HCEC 1CT (cell line): ENCODE measurements at regions not wholly inside any gene's neighbourhood (a gene's known extent, or its start where the extent isn't known, plus 50 kb on each side); places are given as distances from the start of the nearest gene placed in this dataset.
"Not testable (repeated sequence)": the region's sequence is repeated elsewhere in the genome, so short reads cannot be mapped to it uniquely, and the experiment has no call there.

Experiments
- DNase-seq: peaks from one replicate; pipeline ENCODE4 v3.0.0-alpha.2; 2017

DNA sequence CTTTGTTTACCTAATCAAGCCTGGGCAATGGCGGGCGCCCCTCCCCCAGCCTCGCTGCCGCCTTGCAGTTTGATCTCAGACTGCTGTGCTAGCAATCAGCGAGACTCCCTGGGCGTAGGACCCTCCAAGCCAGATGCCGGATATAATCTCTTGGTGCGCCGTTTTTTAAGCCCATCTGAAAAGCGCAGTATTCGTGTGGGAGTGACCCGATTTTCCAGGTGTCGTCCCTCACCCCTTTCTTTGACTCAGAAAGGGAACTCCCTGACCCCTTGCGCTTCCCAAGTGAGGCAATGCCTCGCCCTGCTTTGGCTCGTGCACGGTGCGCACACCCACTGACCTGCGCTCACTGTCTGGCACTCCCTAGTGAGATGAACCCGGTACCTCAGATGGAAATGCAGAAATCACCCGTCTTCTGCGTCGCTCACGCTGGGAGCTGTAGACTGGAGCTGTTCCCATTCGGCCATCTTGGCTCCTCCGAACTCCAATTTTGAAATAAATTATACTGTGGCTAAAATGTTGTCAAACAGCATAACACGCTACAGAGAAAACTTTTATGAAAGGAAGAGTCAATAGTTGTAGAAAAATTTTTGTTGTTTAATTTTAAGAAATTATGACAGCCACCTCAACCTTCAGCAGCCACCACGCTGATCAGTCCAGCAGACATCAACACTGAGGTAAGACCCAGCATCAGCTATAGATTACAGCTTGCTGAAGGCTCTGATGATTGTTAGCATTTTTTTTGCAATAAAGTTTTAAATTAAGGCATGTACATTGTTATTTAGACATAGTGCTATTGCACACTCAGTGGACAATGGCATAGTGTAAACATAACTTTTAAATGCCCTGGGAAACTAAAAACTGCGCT is 384.7 kb upstream of the DEPDC1 start:
- not testable (repeated sequence) for DNase-seq

DNA sequence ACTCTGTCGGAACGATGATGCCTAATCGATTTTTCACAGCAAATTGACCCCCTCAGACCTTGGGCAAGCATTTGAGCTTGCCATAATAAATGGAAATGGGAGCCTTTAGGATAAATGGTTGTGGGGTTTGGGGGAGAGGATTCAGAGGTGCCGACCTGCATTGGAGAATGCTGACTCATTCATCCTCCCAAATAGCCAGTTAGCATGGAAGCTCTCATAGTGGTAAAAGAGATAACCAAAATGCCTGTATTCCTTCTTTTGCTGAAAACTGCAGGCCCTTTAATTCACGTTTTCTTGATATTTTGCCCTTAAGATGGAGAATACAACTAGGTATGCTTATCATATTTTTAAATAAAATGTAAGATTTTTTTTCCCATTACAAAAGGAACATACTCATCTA is 392.6 kb upstream of the DEPDC1 start:
- DNase-seq: no peak

DNA sequence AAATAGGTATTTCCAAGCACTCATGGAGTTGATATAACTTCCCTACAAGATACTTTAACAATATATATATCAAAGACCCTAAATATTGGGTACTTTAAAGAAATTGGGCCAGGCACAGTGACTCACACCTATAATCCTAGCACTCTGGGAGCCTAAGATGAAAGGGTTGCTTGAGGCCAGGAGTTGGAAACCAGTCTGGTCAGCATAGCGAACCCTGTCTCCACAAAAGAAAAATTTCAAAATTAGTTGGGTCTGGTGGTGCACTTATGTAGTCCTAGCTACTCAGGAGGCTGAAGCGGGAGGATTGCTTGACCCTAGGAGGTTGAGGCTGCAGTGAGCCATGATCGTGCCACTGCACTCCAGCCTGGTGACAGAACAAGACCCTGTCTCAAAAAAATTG is 393.9 kb upstream of the DEPDC1 start:
- no peak for DNase-seq

DNA sequence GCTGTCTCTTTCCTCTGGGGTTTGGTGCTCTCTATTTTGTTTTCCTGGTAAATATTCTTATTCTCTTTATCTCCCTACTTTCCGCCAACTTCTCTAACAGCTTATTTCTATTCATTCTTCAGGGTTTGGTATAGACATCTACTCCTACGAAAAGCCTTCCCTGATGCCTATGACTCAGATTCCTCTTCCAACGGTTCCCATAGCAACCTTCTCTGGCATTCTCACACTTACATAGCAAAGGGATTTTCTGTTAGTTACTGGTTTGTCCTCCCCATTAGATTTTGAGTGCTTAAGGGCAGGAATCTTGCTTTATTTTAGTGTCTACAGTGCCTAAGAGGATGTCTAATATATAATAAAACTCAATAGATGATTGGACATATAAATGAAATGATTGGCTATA is 407.6 kb upstream of the DEPDC1 start:
- DNase-seq: no peak

DNA sequence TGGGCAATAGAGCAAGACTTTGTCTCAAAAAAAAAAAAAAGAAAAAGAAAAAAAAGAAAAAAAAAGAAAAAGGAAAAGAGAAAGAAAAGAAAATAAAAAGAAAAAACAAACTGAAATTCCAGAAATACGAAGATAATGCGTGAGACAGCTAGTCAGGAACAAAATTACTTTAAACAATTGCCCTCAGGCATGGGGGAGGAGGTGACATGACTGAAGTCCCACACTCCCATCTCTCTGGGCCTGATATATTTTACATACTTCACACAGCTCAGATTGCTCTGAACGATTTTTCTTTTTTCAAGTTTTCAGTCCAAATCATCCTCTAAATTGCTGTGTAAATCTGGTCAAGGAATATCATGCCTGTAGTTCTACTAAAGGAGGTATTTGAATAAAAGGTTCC is 409.5 kb upstream of the DEPDC1 start:
- DNase-seq: no peak

DNA sequence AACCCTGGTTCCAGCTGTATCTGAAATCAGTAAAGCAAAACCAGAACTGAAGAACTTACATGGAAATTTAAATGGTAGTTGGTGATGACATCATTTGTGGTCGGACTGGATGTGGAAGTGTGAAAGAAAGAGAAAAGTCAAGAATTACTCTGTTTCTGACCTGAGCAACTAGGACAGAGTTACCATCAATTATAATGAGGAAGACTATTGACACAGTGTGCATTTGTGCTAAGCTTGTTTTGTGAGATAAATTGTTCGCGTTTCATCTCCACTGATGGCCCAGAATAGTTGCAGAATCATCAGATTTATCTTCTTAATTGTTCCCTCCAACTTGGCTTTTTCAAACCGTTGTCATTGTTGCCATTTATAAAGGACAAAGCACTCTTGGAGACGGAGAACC is 410.6 kb upstream of the DEPDC1 start:
- DNase-seq: no peak

DNA sequence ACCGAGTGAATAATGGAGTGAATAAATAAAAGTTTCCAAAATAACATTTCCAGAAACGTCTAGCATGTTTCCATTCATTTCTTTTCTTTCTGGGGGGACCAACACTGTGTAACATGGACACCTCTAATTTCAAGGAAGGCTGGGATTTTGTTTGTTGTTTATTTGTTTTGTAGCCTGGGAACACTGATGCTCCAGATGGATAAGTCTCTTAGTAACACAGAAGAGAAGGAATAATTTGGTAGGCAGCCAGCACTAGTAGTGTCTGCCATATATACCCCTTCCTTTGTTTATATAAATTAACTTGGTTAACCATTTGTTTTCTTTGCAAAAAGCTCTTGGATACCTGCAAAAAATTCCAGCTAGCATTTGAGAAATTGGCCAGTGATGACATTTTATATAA is 411.4 kb upstream of the DEPDC1 start:
- DNase-seq: no peak

DNA sequence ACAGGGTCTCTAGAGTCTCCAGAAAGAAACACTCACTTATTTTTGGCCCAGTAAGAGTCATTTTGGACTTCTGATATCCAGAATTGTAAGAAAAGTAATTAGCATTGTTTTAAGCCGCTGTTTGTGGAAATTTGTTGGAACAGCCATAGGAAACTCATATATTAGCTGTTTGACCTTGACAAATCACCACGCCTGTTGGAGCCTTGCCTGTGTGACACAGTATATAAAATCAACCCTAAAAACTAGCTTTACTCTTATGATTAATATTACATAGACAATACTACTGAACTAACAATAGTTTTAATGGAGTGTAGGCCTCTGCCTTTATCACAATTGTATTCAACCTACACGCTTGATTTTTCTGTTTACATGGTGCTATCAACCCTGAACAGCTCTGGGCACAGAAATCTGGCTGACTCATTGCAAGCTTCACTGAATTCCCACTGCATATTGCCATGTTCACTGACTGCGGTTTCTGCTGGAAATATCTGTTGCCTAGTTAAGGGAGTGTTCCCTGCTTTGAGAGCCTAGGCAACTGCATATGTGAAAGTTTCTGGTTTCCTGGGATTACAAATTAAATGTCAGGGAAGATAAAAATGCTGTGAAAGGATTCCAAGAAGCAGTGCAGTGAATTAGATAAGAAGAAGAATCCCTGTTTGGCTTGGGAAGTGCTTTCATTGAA is 419.5 kb upstream of the DEPDC1 start:
- no peak for DNase-seq

DNA sequence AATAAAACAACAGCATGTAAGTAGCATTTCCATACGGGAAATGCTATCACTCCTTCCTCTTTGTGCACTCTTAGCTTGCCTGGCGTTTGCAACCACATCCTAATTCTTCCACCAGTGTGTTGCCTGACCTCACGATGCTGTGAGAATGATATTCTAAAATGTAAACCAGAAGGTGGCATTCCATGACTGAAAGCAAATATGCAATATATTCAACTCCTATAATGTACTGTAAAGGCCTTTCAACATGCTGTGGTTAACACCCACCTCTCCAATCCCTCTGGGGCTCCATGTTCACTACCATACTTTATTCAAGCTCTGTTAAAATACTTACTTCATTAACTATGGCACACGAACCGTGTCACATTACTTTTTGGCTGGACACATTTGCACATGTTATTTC is 420.6 kb upstream of the DEPDC1 start:
- no peak for DNase-seq

DNA sequence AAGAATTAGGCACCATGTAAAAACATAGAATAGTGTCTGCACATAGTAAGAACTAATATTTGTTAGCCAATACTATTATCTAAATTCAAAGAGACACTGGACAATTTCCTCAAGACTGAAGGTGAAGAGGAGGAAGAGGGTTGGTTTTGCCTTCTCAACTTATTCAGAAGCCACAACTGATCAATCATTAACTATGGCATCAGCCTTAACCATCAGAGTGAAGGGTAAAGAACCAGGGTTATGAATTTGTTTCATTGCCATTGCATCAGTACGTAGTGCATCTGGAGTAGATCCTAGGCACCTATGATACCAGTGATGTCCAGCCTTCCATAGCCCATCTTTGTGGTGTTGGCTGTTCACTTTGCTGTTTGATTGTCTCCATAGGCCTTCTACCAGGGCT is 421.7 kb upstream of the DEPDC1 start:
- no peak for DNase-seq

DNA sequence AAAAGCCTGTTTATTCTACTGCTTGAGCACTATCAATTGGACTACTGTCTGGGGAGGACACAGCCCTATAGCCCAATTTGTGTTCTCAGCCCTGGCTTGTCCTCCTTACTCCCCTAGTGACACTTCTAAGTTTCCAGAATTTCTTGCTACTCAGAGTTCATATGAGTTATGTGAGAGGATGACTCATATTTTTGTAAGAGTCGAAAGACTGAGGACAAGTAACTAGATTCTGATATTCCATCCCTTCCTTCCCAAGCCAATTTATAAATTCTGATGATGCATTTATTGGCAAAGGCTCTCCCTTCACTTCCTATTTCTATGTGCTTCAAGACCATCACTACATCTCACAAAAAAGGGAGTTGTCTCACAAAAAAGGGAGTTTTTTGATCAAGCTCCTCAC is 422.2 kb upstream of the DEPDC1 start:
- no peak for DNase-seq

DNA sequence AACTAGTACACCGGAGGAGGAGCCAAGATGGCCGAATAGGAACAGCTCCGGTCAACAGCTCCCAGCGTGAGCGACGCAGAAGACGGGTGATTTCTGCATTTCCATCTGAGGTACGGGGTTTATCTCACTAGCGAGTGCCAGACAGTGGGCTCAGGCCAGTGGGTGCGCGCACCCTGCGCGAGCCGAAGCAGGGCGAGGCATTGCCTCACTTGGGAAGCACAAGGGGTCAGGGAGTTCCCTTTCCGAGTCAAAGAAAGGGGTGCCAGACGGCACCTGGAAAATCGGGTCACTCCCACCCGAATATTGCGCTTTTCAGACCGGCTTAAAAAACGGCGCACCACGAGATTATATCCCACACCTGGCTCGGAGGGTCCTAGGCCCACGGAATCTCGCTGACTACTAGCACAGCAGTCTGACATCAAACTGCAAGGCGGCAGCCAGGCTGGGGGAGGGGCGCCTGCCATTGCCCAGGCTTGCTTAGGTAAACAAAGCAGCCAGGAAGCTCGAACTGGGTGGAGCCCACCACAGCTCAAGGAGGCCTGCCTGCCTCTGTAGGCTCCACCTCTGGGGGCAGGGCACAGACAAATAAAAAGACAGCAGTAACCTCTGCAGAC is 426.7 kb upstream of the DEPDC1 start:
- DNase-seq: not testable (repeated sequence)

DNA sequence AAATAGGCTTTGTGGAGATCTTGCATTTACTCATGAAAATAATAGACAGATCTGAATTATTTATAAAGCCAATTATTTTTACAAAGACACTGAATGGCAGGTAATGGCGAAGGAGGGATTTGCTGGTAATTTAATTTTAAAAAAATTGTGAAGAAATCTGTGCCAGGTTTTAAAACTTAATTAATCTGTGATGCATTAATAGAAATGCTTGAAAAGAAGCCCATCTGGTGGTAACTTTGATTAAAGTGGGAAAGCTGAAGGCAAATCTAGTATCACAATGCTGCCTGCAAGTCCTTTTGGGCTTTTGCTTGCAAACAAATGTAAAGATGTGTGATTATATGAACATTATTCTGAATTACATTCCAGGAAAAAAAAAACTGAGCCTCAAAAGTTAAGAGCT is 433.2 kb upstream of the DEPDC1 start:
- no peak for DNase-seq

DNA sequence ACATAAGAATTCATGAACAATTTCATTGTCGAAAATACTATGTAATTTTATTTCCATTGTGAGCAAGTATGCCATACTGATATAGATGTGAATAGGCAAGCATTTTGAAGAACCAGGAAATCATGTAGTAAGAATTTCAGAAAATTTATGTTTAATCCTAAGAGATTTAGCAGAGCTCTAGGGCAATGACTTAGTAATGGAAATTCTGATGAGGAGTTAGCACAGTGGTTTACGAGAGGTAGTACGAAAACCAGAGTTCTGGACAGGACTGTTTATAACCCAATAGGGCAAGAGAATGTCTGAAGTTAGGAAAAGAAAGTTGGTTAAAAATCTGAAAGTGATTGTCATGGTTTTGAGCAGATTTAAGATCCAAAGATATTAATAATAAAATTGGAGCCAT is 439.6 kb upstream of the DEPDC1 start:
- DNase-seq: no peak

DNA sequence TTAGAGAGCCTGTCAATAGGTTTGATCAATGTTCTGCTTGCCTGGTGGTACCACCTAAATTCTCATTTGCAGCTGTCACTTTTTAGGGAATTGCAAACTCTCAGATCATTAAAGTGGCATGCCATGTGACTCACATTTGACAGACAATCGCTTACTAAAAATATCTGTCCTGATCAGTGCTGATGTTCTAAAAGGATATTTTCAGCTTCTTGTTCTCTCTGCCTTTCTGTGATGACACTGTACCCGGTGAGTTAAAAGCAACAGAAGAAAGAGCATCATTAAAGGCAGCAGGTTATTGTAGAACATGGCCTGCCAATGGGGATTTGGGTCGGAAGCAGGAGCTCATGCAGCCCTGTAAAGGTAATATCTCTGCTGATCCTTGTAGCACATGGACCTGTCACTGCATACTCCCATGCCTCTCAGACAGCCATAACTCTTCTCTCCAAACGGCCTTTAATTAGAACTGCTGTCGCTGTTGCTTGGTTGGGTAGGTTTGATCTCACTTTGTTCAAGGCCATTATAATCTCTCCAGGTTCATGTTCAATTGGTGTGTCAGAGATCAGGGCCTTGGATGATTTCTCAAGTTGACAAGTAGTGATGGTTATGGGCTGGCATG is 441.3 kb upstream of the DEPDC1 start:
- DNase-seq: no peak

DNA sequence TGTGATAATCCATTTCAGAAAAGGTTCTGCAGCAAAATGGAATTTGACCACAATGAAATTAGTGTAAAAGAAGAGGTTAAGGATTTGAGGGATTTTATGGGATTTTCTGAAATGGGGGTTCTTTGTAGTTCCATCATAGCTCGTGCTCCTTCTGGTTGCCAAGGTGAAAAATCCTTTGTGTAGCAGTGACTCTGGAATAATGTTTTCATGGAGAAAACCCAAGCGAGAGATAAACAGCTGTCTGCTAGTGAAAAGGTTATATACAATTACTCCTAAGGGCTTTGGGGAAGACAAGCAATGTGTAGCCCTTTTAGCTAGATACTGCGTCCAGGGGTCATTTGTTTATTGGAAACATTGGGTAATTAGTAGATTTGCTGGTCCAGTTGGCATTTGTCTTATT is 453.2 kb upstream of the DEPDC1 start:
- no peak for DNase-seq

DNA sequence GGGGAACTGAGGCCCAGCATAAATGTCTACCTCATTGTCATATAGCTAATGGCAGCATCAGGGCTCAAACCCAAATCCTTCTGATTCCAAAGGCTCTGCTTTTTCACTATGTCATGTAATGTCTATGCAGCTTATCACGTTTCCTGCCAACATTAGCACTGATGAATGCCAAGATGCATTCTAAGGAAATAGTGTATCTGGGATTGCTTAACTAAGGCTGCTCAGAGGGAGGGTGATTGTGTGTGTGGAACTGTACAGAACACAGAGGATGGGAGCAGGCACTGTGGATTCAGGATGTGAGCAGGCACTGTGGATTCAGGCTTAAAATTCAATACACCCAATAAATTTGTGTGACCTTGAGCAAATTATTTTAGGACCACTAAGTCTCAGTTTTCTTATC is 456.4 kb upstream of the DEPDC1 start:
- no peak for DNase-seq

DNA sequence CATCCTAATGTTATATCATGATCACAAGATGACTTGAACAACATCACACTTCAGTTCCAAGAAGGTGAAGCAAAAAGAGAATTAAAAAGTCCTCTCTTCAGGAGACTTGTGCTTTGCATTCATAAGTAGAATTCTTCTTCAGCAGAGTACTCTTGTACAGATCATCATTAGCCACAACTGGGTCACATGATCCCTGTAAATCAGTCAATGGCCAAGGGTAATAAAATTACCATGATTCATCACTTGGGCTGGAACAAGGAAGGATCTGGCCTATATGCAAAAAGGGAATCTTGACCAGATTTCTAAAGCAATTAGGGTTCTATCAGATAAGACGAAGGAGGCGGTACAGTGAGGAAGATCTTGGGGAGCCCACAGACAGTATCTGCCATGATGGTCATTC is 458.0 kb upstream of the DEPDC1 start:
- DNase-seq: no peak

DNA sequence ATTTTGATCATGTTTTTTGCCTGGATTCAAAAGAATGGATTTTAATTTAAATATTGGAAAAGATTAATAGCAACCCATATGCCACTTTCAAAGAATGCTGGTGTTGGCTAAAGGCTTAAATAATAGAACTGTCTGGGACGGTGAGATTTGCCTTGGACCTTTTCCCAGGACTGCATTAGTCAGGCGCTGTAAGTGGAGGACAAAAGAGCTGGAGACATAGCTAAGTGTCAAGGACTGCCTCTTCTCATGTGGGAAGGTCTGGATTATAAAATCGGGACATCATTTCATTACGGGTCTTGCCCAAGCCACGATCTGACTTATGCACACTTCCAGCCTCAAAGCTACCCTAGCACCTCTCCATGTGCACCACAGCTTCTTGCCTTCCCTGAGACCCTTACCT is 458.5 kb upstream of the DEPDC1 start:
- no peak for DNase-seq

DNA sequence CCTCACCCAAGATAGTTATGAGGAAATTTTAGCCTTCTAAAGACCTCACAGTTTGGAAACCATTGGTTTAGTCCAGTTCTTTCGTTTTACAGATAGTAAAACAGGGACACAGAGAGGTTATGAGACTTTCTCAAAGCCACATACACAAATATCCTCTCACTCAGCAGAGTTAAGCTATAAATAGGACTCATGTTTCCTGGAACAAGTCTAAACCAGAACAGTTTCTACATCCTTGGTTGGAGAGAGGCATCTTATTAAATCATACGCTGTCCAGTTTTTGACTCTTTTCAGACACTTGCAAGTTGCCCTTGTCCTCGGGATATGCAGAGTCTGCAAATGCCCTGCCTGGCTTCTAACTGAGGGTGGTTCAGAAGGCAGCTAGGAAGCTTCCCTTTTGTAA is 462.1 kb upstream of the DEPDC1 start:
- no peak for DNase-seq

DNA sequence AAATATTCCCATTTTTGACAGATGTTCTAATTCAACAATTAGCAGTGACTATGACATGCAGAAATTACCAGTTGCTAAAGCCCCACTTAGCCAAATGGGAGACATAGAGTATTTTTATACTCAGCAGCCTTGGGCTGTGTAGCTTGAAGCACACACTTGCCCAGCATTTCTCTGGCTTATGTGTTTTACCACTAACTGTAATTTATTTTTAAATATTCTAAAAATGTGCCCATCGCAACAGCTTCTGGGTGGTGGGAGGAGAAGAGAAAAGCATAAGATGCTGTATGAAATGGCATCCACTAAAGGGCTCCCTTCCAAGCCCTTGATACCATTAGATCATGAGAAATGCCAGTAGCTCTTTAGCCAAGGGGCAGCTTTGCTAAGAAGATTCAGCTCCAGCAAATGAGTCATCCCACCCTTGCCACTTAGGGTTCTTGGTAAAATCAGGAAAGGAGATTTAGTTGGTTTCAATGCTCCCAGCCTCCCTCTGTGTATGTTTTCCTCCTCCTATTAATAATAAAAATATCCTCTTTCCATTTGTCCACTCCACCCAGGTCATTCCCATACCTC is 462.7 kb upstream of the DEPDC1 start:
- no peak for DNase-seq

DNA sequence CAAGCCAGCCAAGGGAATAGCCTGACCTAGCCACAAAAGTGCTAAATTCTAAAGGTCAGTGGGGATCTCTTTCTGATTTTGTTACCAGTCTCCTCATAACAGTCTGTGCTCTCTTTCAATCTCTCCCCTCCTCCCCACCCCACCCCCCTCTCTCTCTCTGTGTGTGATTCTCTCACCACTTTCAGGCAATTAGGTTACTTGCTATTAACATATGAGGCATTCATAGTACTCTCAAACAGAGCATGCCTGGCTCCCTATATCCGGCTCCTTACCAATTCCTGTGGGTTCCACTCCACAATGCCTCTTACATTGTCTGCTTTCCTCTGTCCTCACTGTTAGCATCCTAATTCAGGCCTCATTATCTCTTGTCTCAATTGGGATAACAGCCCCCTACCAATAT is 464.3 kb upstream of the DEPDC1 start:
- DNase-seq: no peak

DNA sequence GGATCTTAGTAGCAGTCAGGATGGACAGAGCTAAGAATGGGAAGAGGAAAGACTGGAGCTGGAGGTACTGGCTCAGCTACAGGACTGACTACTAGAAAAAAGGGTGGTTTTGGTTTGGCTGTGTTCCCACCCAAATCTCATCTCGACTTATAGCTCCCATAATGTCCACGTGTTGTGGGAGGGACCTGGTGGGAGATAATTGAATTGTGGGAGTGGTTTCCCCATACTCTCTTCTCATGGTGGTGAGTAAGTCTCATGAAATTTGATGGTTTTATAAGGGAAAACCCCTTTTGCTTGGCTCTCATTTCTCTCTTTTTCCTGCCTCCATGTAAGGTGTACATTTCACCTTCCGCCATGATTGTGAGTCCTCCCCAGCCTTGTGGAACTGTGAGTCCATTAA is 466.5 kb upstream of the DEPDC1 start:
- no peak for DNase-seq

DNA sequence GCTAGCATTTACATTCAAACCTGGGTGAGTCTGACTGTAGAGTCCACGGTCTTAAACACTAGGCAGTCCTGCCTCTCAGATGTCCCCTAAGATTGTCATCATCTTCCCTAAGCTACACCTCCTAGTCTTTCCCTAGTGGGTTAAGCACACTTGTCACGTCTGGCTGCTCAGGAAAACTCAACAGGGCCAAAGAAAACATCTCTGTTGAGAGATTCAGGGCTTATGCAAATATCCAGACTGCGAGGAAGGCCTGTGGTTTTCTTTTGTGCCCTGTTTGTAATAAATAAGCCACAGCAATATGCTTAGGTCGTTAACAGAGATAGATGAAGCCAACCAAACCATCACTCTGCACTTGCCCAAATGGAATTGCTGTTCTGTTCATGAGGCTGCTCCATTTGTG is 472.6 kb upstream of the DEPDC1 start:
- no peak for DNase-seq
